Spleen (tissue), 7 donors: ENCODE measurements at regions not wholly inside any gene's neighbourhood (a gene's known extent, or its start where the extent isn't known, plus 50 kb on each side); places are given as distances from the start of the nearest gene placed in this dataset.

Experiments used
- POLR2A ChIP-seq, 3 donors: fragments of 450-650 bp; IDR thresholded peaks; one replicate each; pipeline ENCODE4 v1.5.1; 2017; ENCODE audit warnings: antibody characterized with exemption in 3 of 3, mild to moderate bottlenecking in 1 of 3
- POLR2AphosphoS5 ChIP-seq, 3 donors: sonication (generic); formaldehyde crosslinking; IDR thresholded peaks; one replicate each; pipeline ENCODE4 v1.5.1; 2017; ENCODE audit warnings: antibody characterized with exemption in 3 of 3
- TF ChIP-seq, protein P1 (sequence below), 11 experiments: fragments of 200-600 bp in 7 of 11; fragments of 450-650 bp in 4 of 11; sonication (generic) in 4 of 11; IDR thresholded peaks in 8 of 11; conservative IDR thresholded peaks in 3 of 11; 1 replicate in 7 of 11; 2 replicates in 4 of 11; pipeline versions ENCODE4 v1.4.0 to v1.8.0; 2016 to 2021; ENCODE audit warnings: antibody characterized with exemption in 11 of 11, inconsistent platforms in 4 of 11, mild to moderate bottlenecking in 1 of 11
- donor health status: DM: no; HTN: no; CAD: no; lungs with moderate emphysema.
- donor health status: DM: no; HTN: no; CAD: no.
- donor health status: DM: no; HTN: no; CAD: no.

DNA sequence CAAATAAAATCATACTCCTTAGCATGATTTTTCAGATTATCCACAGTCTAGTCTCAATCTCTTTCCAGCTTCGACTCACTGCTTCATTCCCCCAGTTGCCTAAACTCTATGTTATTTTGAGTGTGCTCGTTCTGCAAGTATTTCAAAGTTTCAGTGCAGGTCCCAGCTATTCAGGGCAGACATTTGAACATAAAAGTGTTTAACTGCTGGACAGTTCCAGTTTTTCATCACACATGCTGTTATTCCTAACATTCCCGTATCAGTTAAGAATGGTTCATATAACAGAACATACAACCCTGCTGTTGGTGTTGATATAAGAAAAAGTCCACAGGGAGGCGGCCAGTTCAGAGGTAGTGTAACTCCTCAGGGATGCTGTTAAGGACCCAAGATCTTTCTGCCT lies 113.3 kb downstream of the SLIT2 start:
- TF ChIP-seq, protein P1, sequence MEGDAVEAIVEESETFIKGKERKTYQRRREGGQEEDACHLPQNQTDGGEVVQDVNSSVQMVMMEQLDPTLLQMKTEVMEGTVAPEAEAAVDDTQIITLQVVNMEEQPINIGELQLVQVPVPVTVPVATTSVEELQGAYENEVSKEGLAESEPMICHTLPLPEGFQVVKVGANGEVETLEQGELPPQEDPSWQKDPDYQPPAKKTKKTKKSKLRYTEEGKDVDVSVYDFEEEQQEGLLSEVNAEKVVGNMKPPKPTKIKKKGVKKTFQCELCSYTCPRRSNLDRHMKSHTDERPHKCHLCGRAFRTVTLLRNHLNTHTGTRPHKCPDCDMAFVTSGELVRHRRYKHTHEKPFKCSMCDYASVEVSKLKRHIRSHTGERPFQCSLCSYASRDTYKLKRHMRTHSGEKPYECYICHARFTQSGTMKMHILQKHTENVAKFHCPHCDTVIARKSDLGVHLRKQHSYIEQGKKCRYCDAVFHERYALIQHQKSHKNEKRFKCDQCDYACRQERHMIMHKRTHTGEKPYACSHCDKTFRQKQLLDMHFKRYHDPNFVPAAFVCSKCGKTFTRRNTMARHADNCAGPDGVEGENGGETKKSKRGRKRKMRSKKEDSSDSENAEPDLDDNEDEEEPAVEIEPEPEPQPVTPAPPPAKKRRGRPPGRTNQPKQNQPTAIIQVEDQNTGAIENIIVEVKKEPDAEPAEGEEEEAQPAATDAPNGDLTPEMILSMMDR (IDR thresholded peaks at IDR 0.05 in 8 of 11, conservative IDR thresholded peaks at IDR 0.05 in 3 of 11) = no peak
- TF ChIP-seq POLR2A (IDR thresholded peaks at IDR 0.05) (no peak), POLR2AphosphoS5 (IDR thresholded peaks at IDR 0.05) (no peak)
